Suprapubic skin (tissue), 3 donors: ENCODE measurements at regions not wholly inside any gene's neighbourhood (a gene's known extent, or its start where the extent isn't known, plus 50 kb on each side); places are given as distances from the start of the nearest gene placed in this dataset.

Experiments used
- CTCF ChIP-seq, 2 donors: fragments of 200-600 bp in 1 of 2; fragments of 450-650 bp in 1 of 2; sonication (generic) in 1 of 2; IDR thresholded peaks; one replicate each; pipeline ENCODE4 v1.5.1; 2016 to 2019; ENCODE audit warnings: antibody characterized with exemption in 2 of 2, mild to moderate bottlenecking in 1 of 2, moderate library complexity in 1 of 2
- POLR2A ChIP-seq, 2 donors: fragments of 450-650 bp; IDR thresholded peaks; one replicate each; pipeline ENCODE4 v1.6.1; 2017; ENCODE audit warnings: antibody characterized with exemption in 2 of 2, mild to moderate bottlenecking in 2 of 2, moderate library complexity in 2 of 2

- TF ChIP-seq POLR2A (IDR thresholded peaks at IDR 0.05) (no peak), CTCF (IDR thresholded peaks at IDR 0.05) (no peak)
Observed at GRCh38 chr12:67784831-67785230, 136.3 kb downstream of the DYRK2 start.
